Progenitor cell of endocrine pancreas (in vitro differentiated cells): ENCODE measurements at regions not wholly inside any gene's neighbourhood (a gene's known extent, or its start where the extent isn't known, plus 50 kb on each side); places are given as distances from the start of the nearest gene placed in this dataset.

ENCODE experiments used
- DNase-seq: peaks from one replicate; pipeline ENCODE4 v3.0.0; 2021; ENCODE audit warnings: low spot score; ENCODE audit not compliant: unreplicated experiment
- H3K27ac Mint-ChIP-seq: 2 replicates; pipeline ENCODE4 v1.8.0; 2021; ENCODE audit warnings: mild to moderate bottlenecking, moderate library complexity, mixed read lengths
- H3K27me3 Mint-ChIP-seq: 2 replicates; pipeline ENCODE4 v1.8.0; 2021; ENCODE audit warnings: mixed read lengths
- H3K36me3 Mint-ChIP-seq: 2 replicates; pipeline ENCODE4 v1.8.0; 2022; ENCODE audit warnings: mixed read lengths; ENCODE audit not compliant: insufficient read depth
- H3K4me1 Mint-ChIP-seq: 2 replicates; pipeline ENCODE4 v1.8.0; 2021; ENCODE audit warnings: low read depth, mixed read lengths
- H3K4me3 Mint-ChIP-seq: 2 replicates; pipeline ENCODE4 v1.8.0; 2021; ENCODE audit warnings: low read depth, mild to moderate bottlenecking, moderate library complexity, mixed read lengths
- H3K9me3 Mint-ChIP-seq: 2 replicates; pipeline ENCODE4 v1.8.0; 2021; ENCODE audit warnings: low read depth, mixed read lengths
- TF ChIP-seq, protein P1 (sequence below): fragments of 200-600 bp; sonication (generic); IDR thresholded peaks from one replicate; pipeline ENCODE4 v1.5.0; 2021; ENCODE audit warnings: antibody characterized with exemption, mild to moderate bottlenecking; ENCODE audit not compliant: unreplicated experiment

DNA sequence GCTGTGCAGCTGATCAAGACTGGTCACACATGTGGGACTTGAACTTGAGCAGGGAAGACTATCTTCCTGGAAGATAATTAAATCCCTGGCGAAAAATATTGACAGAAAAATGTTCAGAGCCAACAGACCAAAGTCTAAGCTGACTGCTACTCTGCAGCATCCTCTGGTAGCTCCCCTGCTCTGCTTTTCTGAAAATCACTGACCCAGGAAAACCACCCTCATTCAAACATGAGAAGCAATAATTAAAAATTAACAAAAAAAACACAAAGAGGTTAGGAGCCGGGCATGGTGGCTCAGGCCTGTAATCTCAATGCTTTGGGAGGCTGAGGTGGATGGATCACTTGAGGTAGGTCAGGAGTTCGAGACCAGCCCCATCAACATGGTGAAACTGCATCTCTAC is 151.9 kb downstream of the SCG2 start:
- Mint-ChIP-seq H3K36me3 (no peaks in the 10 kb centered on the region), H3K9me3 (peaks cover 3% of the 10 kb centered on the region), H3K4me1 (no peaks in the 10 kb centered on the region), H3K27me3 (peaks cover 2% of the 10 kb centered on the region), H3K4me3 (no peak overlapping the region), H3K27ac (no peak overlapping the region)
- TF ChIP-seq, protein P1, sequence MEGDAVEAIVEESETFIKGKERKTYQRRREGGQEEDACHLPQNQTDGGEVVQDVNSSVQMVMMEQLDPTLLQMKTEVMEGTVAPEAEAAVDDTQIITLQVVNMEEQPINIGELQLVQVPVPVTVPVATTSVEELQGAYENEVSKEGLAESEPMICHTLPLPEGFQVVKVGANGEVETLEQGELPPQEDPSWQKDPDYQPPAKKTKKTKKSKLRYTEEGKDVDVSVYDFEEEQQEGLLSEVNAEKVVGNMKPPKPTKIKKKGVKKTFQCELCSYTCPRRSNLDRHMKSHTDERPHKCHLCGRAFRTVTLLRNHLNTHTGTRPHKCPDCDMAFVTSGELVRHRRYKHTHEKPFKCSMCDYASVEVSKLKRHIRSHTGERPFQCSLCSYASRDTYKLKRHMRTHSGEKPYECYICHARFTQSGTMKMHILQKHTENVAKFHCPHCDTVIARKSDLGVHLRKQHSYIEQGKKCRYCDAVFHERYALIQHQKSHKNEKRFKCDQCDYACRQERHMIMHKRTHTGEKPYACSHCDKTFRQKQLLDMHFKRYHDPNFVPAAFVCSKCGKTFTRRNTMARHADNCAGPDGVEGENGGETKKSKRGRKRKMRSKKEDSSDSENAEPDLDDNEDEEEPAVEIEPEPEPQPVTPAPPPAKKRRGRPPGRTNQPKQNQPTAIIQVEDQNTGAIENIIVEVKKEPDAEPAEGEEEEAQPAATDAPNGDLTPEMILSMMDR, result no peak
- no peak for DNase-seq

DNA sequence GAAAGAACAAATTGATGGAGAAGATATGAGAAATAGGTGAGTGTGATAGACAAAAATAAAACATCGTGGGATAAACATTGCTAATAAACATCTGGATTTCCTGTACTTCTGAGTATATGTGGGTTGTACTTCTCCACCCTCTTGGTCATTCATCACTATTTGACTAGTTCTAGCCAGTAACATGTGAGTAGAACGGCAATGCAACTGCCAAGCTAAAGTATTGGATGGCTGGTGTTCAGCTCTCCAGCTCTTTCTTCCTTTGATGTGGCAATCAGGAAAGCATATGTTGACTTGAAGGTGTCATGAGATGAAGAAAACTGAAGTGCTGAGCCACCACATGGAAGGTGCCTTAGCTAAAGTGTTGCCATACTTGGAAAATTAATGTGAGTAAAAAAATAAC is 144.9 kb downstream of the SCG2 start:
- TF ChIP-seq, protein P1, result no peak
- Mint-ChIP-seq H3K4me3 (no peak overlapping the region), H3K9me3 (peaks cover 8% of the 10 kb centered on the region), H3K36me3 (no peaks in the 10 kb centered on the region), H3K27me3 (no peaks in the 10 kb centered on the region), H3K27ac (no peak overlapping the region), H3K4me1 (peaks cover 5% of the 10 kb centered on the region)
- DNase-seq, result no peak

DNA sequence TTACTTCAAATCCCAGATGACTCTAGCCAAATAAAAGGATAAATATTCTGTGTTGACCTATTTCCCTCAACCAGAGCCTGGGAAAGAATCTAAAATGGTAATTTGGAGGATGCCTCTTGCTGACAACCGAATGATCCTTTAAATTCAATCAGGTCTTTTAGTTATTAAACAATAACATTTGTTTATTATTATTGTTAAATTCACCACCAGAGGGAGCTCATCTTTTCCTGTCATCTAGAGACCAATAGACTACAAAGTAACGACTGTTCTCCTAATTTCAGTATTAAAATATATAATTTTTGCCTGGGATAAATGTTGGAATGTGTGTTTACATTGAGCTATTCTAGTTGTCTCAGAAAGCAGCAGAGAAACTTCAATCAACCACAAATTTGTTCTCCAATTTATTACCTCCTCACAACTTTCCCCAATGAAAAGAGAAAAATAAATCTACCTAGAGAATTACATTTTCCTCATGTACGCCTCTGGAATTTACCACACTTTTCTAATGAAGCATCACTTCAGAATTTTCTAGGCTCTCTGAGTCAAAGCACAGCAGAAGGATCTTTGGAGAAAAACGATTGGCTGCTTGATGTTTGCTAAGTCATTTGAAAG is 142.7 kb downstream of the SCG2 start:
- H3K4me1 Mint-ChIP-seq, result peaks cover 5% of the 10 kb centered on the region
- no peak for DNase-seq
- H3K4me3 Mint-ChIP-seq, result no peak overlapping the region
- no peaks in the 10 kb centered on the region for H3K27me3 Mint-ChIP-seq
- H3K9me3 Mint-ChIP-seq, result peaks cover 13% of the 10 kb centered on the region
- no peak overlapping the region for H3K27ac Mint-ChIP-seq
- H3K36me3 Mint-ChIP-seq, result no peaks in the 10 kb centered on the region
- TF ChIP-seq, protein P1, result peak; percentile 53

DNA sequence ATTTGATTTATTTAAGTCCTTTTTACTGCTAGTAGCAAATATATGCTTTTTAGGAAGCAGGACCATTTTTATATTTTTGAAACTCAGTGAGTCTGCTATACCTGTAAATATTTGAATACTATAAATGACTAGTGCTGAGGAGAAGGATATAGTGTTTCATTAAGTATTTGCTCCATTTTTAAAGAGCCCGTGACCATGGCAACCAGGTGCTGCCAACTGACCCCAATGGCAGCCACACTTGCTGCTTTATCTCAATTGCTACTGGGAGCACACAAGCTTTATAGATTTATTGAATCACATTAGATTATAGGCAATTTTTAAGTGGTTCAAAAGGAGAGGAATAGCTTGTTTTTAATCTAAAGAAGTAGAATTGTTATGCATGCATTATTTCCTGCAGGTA is 142.0 kb downstream of the SCG2 start:
- Mint-ChIP-seq H3K36me3 (no peaks in the 10 kb centered on the region), H3K4me1 (peaks cover 5% of the 10 kb centered on the region), H3K9me3 (peaks cover 13% of the 10 kb centered on the region), H3K27ac (no peak overlapping the region), H3K4me3 (no peak overlapping the region), H3K27me3 (no peaks in the 10 kb centered on the region)
- TF ChIP-seq, protein P1, result no peak
- no peak for DNase-seq

DNA sequence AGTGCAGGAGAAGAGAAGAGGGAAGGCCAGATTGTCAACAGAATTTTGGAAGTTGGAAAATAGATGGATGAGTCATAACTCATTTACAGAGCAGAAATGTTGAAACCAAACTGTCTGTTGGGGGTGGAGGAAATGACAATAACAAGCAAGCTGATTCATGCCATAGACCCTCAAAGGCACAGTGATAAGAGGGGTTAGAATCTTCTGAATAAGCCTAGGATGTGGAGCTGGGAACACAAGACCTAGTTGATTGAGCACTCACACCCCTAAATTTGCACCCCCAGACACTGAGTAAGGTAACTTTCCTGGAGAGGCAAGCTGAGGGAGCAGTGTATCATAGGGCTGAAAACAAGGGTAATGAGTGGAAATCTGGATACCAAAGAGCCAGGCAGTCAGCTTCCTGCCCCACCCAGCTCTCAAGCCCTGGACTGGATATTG is 141.4 kb downstream of the SCG2 start:
- Mint-ChIP-seq H3K9me3 (peaks cover 13% of the 10 kb centered on the region), H3K27ac (no peak overlapping the region), H3K36me3 (no peaks in the 10 kb centered on the region), H3K4me1 (peaks cover 5% of the 10 kb centered on the region), H3K4me3 (no peak overlapping the region), H3K27me3 (no peaks in the 10 kb centered on the region)
- DNase-seq, result no peak
- TF ChIP-seq, protein P1, result no peak
